ENCODE measurements at regions not wholly inside any gene's neighbourhood (a gene's known extent, or its start where the extent isn't known, plus 50 kb on each side); places are given as distances from the start of the nearest gene placed in this dataset.

DNA sequence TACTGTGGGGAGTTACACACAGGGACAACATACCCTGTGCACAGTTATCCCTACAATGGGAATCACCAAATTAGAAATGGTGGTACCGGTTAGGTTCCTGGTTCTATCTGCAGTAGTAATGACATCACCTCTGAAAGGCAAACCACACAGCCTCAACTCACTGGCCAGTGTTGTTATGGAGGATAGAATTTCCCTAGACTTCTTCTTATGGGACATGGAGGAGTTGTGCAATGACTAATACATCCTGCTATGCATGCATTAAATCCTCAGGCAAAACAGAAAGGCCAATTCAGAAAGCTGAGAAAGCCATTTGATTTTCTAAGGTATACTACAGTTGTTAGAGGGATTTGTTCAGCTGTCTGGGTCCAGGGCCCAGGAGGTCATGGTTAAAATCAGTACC is 439.3 kb downstream of the TMX3 start:
- Histone ChIP-seq H3K36me3 (ENCODE audit: control insufficient read depth, insufficient read depth, low read length) (no peaks in the 10 kb centered on the region), H3K27me3 (ENCODE audit: control insufficient read depth, insufficient read depth, low read length) (no peaks in the 10 kb centered on the region), H3K4me1 (ENCODE audit: control insufficient read depth, extremely low read depth, insufficient read depth, low read length) (no peaks in the 10 kb centered on the region), H3K79me2 (ENCODE audit: control insufficient read depth, insufficient read depth, low read length) (no peaks in the 10 kb centered on the region), H3K4me2 (ENCODE audit: extremely low read depth, insufficient read depth, low read length) (no peak overlapping the region), H3K27ac (ENCODE audit: insufficient read depth, low read length) (no peak overlapping the region), H3K9ac (ENCODE audit: insufficient read depth, low read length) (no peak overlapping the region), H2AFZ (ENCODE audit: low read length) (peak overlapping the region; percentile 57), H4K20me1 (ENCODE audit: control insufficient read depth, extremely low read depth, insufficient read depth, low read length) (no peaks in the 10 kb centered on the region), H3K9me3 (ENCODE audit: control insufficient read depth, insufficient read depth, low read depth, low read length) (no peaks in the 10 kb centered on the region), H3K4me3 (replicated peaks in 1 of 4; ENCODE audit: control extremely low read depth in 1 of 4, insufficient read depth in 1 of 4, low read depth in 3 of 4, low read length in 4 of 4) (no peak overlapping the region)
- DNase-seq (ENCODE audit: low read depth in 2 of 2): peak; percentile 74 to 93
- TF ChIP-seq, protein P1, sequence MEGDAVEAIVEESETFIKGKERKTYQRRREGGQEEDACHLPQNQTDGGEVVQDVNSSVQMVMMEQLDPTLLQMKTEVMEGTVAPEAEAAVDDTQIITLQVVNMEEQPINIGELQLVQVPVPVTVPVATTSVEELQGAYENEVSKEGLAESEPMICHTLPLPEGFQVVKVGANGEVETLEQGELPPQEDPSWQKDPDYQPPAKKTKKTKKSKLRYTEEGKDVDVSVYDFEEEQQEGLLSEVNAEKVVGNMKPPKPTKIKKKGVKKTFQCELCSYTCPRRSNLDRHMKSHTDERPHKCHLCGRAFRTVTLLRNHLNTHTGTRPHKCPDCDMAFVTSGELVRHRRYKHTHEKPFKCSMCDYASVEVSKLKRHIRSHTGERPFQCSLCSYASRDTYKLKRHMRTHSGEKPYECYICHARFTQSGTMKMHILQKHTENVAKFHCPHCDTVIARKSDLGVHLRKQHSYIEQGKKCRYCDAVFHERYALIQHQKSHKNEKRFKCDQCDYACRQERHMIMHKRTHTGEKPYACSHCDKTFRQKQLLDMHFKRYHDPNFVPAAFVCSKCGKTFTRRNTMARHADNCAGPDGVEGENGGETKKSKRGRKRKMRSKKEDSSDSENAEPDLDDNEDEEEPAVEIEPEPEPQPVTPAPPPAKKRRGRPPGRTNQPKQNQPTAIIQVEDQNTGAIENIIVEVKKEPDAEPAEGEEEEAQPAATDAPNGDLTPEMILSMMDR (conservative IDR thresholded peaks at IDR 0.05 in 1 of 2, IDR thresholded peaks at IDR 0.05 in 1 of 2; ENCODE audit: low read depth in 1 of 2, low read length in 2 of 2): no peak
- TF ChIP-seq EZH2 (IDR thresholded peaks at IDR 0.05; ENCODE audit: low read length, missing control alignments): no peak

DNA sequence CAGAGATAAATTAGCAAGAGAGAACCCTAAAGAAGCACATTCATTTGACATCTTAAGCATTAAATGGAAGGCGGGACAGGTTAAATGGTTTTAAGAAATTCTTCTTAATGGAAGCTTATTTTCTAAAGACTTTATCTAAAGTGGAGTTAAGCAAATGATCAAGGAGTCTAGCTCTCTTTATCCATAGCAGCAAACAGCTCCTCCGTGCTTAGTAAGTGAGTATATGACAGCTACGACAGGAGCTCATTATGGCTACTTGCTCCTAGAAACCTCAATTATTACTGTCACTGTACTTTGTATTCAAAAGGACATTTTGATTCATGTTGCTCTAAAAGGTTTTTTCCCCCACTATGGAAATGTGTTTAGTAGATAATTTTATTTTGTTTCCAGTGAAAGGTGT is 444.9 kb downstream of the TMX3 start:
- Histone ChIP-seq H3K4me2 (ENCODE audit: extremely low read depth, insufficient read depth, low read length) (no peak overlapping the region), H3K4me1 (ENCODE audit: control insufficient read depth, extremely low read depth, insufficient read depth, low read length) (no peaks in the 10 kb centered on the region), H3K4me3 (replicated peaks in 1 of 4; ENCODE audit: control extremely low read depth in 1 of 4, insufficient read depth in 1 of 4, low read depth in 3 of 4, low read length in 4 of 4) (no peak overlapping the region), H3K36me3 (ENCODE audit: control insufficient read depth, insufficient read depth, low read length) (no peaks in the 10 kb centered on the region), H3K9ac (ENCODE audit: insufficient read depth, low read length) (no peak overlapping the region), H3K9me3 (ENCODE audit: control insufficient read depth, insufficient read depth, low read depth, low read length) (no peaks in the 10 kb centered on the region), H4K20me1 (ENCODE audit: control insufficient read depth, extremely low read depth, insufficient read depth, low read length) (no peaks in the 10 kb centered on the region), H3K79me2 (ENCODE audit: control insufficient read depth, insufficient read depth, low read length) (no peaks in the 10 kb centered on the region), H3K27me3 (ENCODE audit: control insufficient read depth, insufficient read depth, low read length) (no peaks in the 10 kb centered on the region), H2AFZ (ENCODE audit: low read length) (no peak overlapping the region), H3K27ac (ENCODE audit: insufficient read depth, low read length) (no peak overlapping the region)
- DNase-seq (ENCODE audit: low read depth in 2 of 2): no peak
- TF ChIP-seq EZH2 (IDR thresholded peaks at IDR 0.05; ENCODE audit: low read length, missing control alignments): no peak
- TF ChIP-seq, protein P1 (conservative IDR thresholded peaks at IDR 0.05 in 1 of 2, IDR thresholded peaks at IDR 0.05 in 1 of 2; ENCODE audit: low read depth in 1 of 2, low read length in 2 of 2): no peak

DNA sequence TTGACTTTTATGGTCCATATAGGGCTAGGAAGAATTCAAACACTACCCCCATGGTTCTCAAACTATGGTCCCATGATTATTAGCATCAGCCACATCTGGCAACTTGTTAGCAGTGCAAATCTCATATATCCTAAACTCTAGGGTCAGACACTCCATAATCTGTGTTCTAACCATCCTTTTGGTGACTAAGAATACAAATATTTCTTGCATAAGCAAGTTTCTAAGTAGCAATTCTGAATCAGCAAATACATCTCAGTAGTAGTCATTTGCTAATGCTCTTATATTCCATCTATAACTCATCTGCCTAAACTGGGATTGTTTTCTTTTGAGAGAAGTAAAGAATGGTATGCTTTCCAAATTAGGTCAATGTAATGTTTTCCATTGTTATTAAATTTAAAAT is 447.3 kb downstream of the TMX3 start:
- H4K20me1 ChIP-seq (ENCODE audit: control insufficient read depth, extremely low read depth, insufficient read depth, low read length): no peaks in the 10 kb centered on the region
- peak; percentile 79 to 81 for DNase-seq (ENCODE audit: low read depth in 2 of 2)
- peaks cover 5% of the 10 kb centered on the region for H3K4me1 ChIP-seq (ENCODE audit: control insufficient read depth, extremely low read depth, insufficient read depth, low read length)
- no peak overlapping the region for H2AFZ ChIP-seq (ENCODE audit: low read length)
- no peak overlapping the region for H3K4me2 ChIP-seq (ENCODE audit: extremely low read depth, insufficient read depth, low read length)
- no peaks in the 10 kb centered on the region for H3K9me3 ChIP-seq (ENCODE audit: control insufficient read depth, insufficient read depth, low read depth, low read length)
- H3K4me3 ChIP-seq (replicated peaks in 1 of 4; ENCODE audit: control extremely low read depth in 1 of 4, insufficient read depth in 1 of 4, low read depth in 3 of 4, low read length in 4 of 4): no peak overlapping the region
- H3K79me2 ChIP-seq (ENCODE audit: control insufficient read depth, insufficient read depth, low read length): no peaks in the 10 kb centered on the region
- H3K27me3 ChIP-seq (ENCODE audit: control insufficient read depth, insufficient read depth, low read length): no peaks in the 10 kb centered on the region
- no peaks in the 10 kb centered on the region for H3K36me3 ChIP-seq (ENCODE audit: control insufficient read depth, insufficient read depth, low read length)
- H3K27ac ChIP-seq (ENCODE audit: insufficient read depth, low read length): no peak overlapping the region
- TF ChIP-seq, protein P1 (conservative IDR thresholded peaks at IDR 0.05 in 1 of 2, IDR thresholded peaks at IDR 0.05 in 1 of 2; ENCODE audit: low read depth in 1 of 2, low read length in 2 of 2): no peak
- TF ChIP-seq EZH2 (IDR thresholded peaks at IDR 0.05; ENCODE audit: low read length, missing control alignments): no peak
- no peak overlapping the region for H3K9ac ChIP-seq (ENCODE audit: insufficient read depth, low read length)
